ENCODE measurements at regions not wholly inside any gene's neighbourhood (a gene's known extent, or its start where the extent isn't known, plus 50 kb on each side); places are given as distances from the start of the nearest gene placed in this dataset.

- Histone ChIP-seq H3K4me2 (ENCODE audit: low read length) (no peak overlapping the region), H3K36me3 (ENCODE audit: insufficient read depth, low read length) (no peaks in the 10 kb centered on the region), H3F3A (ENCODE audit: insufficient read depth, low read length, poor library complexity, severe bottlenecking) (no peaks in the 10 kb centered on the region), H2AFZ (ENCODE audit: low read depth, low read length) (no peak overlapping the region), H3K27ac (ENCODE audit: low read length) (no peak overlapping the region), H3K4me3 (ENCODE audit: low read length) (no peak overlapping the region), H3K27me3 (ENCODE audit: insufficient read depth, low read depth, low read length) (no peaks in the 10 kb centered on the region), H3K9me2 (ENCODE audit: insufficient read depth, low read length) (no peaks in the 10 kb centered on the region), H3K79me2 (replicated peaks; ENCODE audit: insufficient read depth, low read length) (no peaks in the 10 kb centered on the region), H3K9me3 (ENCODE audit: low read length) (no peaks in the 10 kb centered on the region), H4K20me1 (ENCODE audit: insufficient read depth) (no peaks in the 10 kb centered on the region), H3K9ac (ENCODE audit: low read length) (no peak overlapping the region)
- TF ChIP-seq CTCF (IDR thresholded peaks at IDR 0.05; ENCODE audit: poor library complexity, severe bottlenecking) (no peak), MXI1 (conservative IDR thresholded peaks at IDR 0.05; ENCODE audit: poor library complexity, severe bottlenecking) (no peak), REST (IDR thresholded peaks at IDR 0.05; ENCODE audit: borderline replicate concordance) (no peak), SMC3 (conservative IDR thresholded peaks at IDR 0.05; ENCODE audit: poor library complexity) (no peak), TAF1 (IDR thresholded peaks at IDR 0.05; ENCODE audit: low read depth) (no peak), RAD21 (conservative IDR thresholded peaks at IDR 0.05) (no peak), EZH2 (IDR thresholded peaks at IDR 0.05; ENCODE audit: borderline replicate concordance, insufficient read depth, low read length, poor library complexity, severe bottlenecking) (no peak), POLR2AphosphoS5 (IDR thresholded peaks at IDR 0.05) (no peak)
Measured at GRCh38 chr9:106639873-106640568, 222.9 kb upstream of the ZNF462 start.

GRCh38 chr9:106643211-106643930 lies 219.6 kb upstream of the ZNF462 start:
- Histone ChIP-seq H3F3A (ENCODE audit: insufficient read depth, low read length, poor library complexity, severe bottlenecking) (no peaks in the 10 kb centered on the region), H3K36me3 (ENCODE audit: insufficient read depth, low read length) (no peaks in the 10 kb centered on the region), H3K4me3 (ENCODE audit: low read length) (no peak overlapping the region), H4K20me1 (ENCODE audit: insufficient read depth) (no peaks in the 10 kb centered on the region), H3K27me3 (ENCODE audit: insufficient read depth, low read depth, low read length) (no peaks in the 10 kb centered on the region), H3K27ac (ENCODE audit: low read length) (no peak overlapping the region), H3K9me2 (ENCODE audit: insufficient read depth, low read length) (no peaks in the 10 kb centered on the region), H2AFZ (ENCODE audit: low read depth, low read length) (no peak overlapping the region), H3K9me3 (ENCODE audit: low read length) (no peaks in the 10 kb centered on the region), H3K9ac (ENCODE audit: low read length) (no peak overlapping the region), H3K4me2 (ENCODE audit: low read length) (no peak overlapping the region), H3K79me2 (replicated peaks; ENCODE audit: insufficient read depth, low read length) (no peaks in the 10 kb centered on the region)
- TF ChIP-seq EP300 (conservative IDR thresholded peaks at IDR 0.05; ENCODE audit: poor library complexity, severe bottlenecking) (no peak), REST (IDR thresholded peaks at IDR 0.05; ENCODE audit: borderline replicate concordance) (no peak), SMC3 (conservative IDR thresholded peaks at IDR 0.05; ENCODE audit: poor library complexity) (no peak), TAF1 (IDR thresholded peaks at IDR 0.05; ENCODE audit: low read depth) (no peak), POLR2AphosphoS5 (IDR thresholded peaks at IDR 0.05) (no peak), CTCF (IDR thresholded peaks at IDR 0.05; ENCODE audit: poor library complexity, severe bottlenecking) (no peak), MXI1 (conservative IDR thresholded peaks at IDR 0.05; ENCODE audit: poor library complexity, severe bottlenecking) (no peak), EZH2 (IDR thresholded peaks at IDR 0.05; ENCODE audit: borderline replicate concordance, insufficient read depth, low read length, poor library complexity, severe bottlenecking) (no peak), RAD21 (conservative IDR thresholded peaks at IDR 0.05) (no peak)

Data from neural cell (in vitro differentiated cells).